Mesenchymal stem cell (in vitro differentiated cells and primary cell): ENCODE measurements at regions not wholly inside any gene's neighbourhood (a gene's known extent, or its start where the extent isn't known, plus 50 kb on each side); places are given as distances from the start of the nearest gene placed in this dataset.

Experiments
- DNase-seq: peaks from one replicate; pipeline ENCODE4 v3.0.0-alpha.2; 2013
- H2AFZ ChIP-seq: one replicate; pipeline ENCODE4 v1.6.1; 2013; ENCODE audit warnings: low read depth, mild to moderate bottlenecking, control low read depth, inconsistent platforms, low read length, moderate library complexity
- H2AK5ac ChIP-seq: 2 replicates; pipeline ENCODE4 v1.6.1; 2013; ENCODE audit warnings: low read length, moderate library complexity, mild to moderate bottlenecking, inconsistent platforms; ENCODE audit not compliant: severe bottlenecking
- H2BK120ac ChIP-seq: one replicate; pipeline ENCODE4 v1.6.1; 2013; ENCODE audit warnings: low read depth, mild to moderate bottlenecking, inconsistent platforms, low read length, moderate library complexity
- H2BK12ac ChIP-seq, 2 experiments: one replicate each; pipeline ENCODE4 v1.6.1; 2013; ENCODE audit warnings: inconsistent platforms in 2 of 2, low read length in 2 of 2, mild to moderate bottlenecking in 2 of 2, moderate library complexity in 2 of 2, control low read depth in 1 of 2
- H2BK15ac ChIP-seq: one replicate; pipeline ENCODE4 v1.6.1; 2013; ENCODE audit warnings: mild to moderate bottlenecking, low read depth, inconsistent platforms; ENCODE audit not compliant: poor library complexity, severe bottlenecking
- H2BK5ac ChIP-seq: 2 replicates; pipeline ENCODE4 v1.6.1; 2013; ENCODE audit warnings: low read depth, mild to moderate bottlenecking, low read length, control low read depth, inconsistent platforms; ENCODE audit not compliant: poor library complexity, severe bottlenecking
- H3K14ac ChIP-seq, 2 experiments: one replicate each; pipeline ENCODE4 v1.6.1; 2013; ENCODE audit warnings: inconsistent platforms in 2 of 2, low read length in 2 of 2, control low read depth in 1 of 2, mild to moderate bottlenecking in 1 of 2, moderate library complexity in 1 of 2
- H3K18ac ChIP-seq, 2 experiments: one replicate each; pipeline ENCODE4 v1.6.1; 2013; ENCODE audit warnings: inconsistent platforms in 2 of 2, low read length in 2 of 2, control low read depth in 1 of 2, low read depth in 1 of 2, mild to moderate bottlenecking in 1 of 2
- H3K23ac ChIP-seq, 2 experiments: one replicate each; pipeline ENCODE4 v1.6.1; 2013; ENCODE audit warnings: inconsistent platforms in 2 of 2, low read length in 2 of 2, mild to moderate bottlenecking in 2 of 2, moderate library complexity in 2 of 2, control low read depth in 1 of 2
- H3K27ac ChIP-seq: 2 replicates; pipeline ENCODE4 v1.5.1; 2013; ENCODE audit warnings: mild to moderate bottlenecking, moderate library complexity, low read length, control low read depth, inconsistent platforms; ENCODE audit not compliant: poor library complexity, severe bottlenecking
- H3K27me3 ChIP-seq, 2 experiments: 2 replicates each; pipeline versions ENCODE4 v1.6.1 to v1.7.0; 2013; ENCODE audit warnings: low read length in 2 of 2, mild to moderate bottlenecking in 2 of 2, moderate library complexity in 2 of 2, control low read depth in 1 of 2, inconsistent platforms in 1 of 2; ENCODE audit not compliant: control insufficient read depth in 1 of 2, insufficient read depth in 1 of 2
- H3K36me3 ChIP-seq, 2 experiments: 2 replicates each; pipeline versions ENCODE4 v1.6.1 to v1.7.0; 2013; ENCODE audit warnings: low read length in 2 of 2, control low read depth in 1 of 2, inconsistent platforms in 1 of 2, low read depth in 1 of 2, mild to moderate bottlenecking in 1 of 2; ENCODE audit not compliant: insufficient read depth in 2 of 2, control insufficient read depth in 1 of 2
- H3K4ac ChIP-seq, 2 experiments: one replicate each; pipeline ENCODE4 v1.6.1; 2013; ENCODE audit warnings: inconsistent platforms in 2 of 2, low read length in 2 of 2, mild to moderate bottlenecking in 2 of 2, moderate library complexity in 2 of 2, control low read depth in 1 of 2, low read depth in 1 of 2
- H3K4me1 ChIP-seq: 2 replicates; pipeline ENCODE4 v1.6.1; 2013; ENCODE audit warnings: low read depth, low read length, control low read depth; ENCODE audit not compliant: control insufficient read depth, insufficient read depth
- H3K4me2 ChIP-seq: 2 replicates; pipeline ENCODE4 v1.6.1; 2013; ENCODE audit warnings: low read length, mild to moderate bottlenecking, inconsistent platforms; ENCODE audit not compliant: poor library complexity, severe bottlenecking
- H3K4me3 ChIP-seq, 2 experiments: 2 replicates each; pipeline versions ENCODE4 v1.5.1 to v1.7.0; 2013; ENCODE audit warnings: low read length in 2 of 2, mild to moderate bottlenecking in 2 of 2, control low read depth in 1 of 2, low read depth in 1 of 2; ENCODE audit not compliant: insufficient read depth in 1 of 2
- H3K79me1 ChIP-seq: replicated peaks from 2 replicates; pipeline ENCODE4 v1.6.1; 2013; ENCODE audit warnings: mild to moderate bottlenecking, control low read depth, low read length, inconsistent platforms; ENCODE audit not compliant: poor library complexity, severe bottlenecking
- H3K9ac ChIP-seq: 2 replicates; pipeline ENCODE4 v1.7.0; 2013; ENCODE audit warnings: mild to moderate bottlenecking, low read length, moderate library complexity
- H3K9me3 ChIP-seq: 2 replicates; pipeline ENCODE4 v1.7.0; 2013; ENCODE audit warnings: mild to moderate bottlenecking, low read length; ENCODE audit not compliant: control insufficient read depth
- H4K8ac ChIP-seq: one replicate; pipeline ENCODE4 v1.6.1; 2013; ENCODE audit warnings: inconsistent platforms, mild to moderate bottlenecking, low read length, moderate library complexity
- H4K91ac ChIP-seq: one replicate; pipeline ENCODE4 v1.6.1; 2013; ENCODE audit warnings: mild to moderate bottlenecking, low read length, inconsistent platforms
- WGBS: methylation state at CpG from one replicate; pipeline ENCODE4 v1.1.7; 2013; ENCODE audit warnings: mixed read lengths; 5-methylcytosine and 5-hydroxymethylcytosine counted together

- H3K9me3 ChIP-seq = peaks cover 19% of the 10 kb centered on the region
- no peak overlapping the region for H3K23ac ChIP-seq
- no peak overlapping the region for H4K8ac ChIP-seq
- no peak overlapping the region for H2BK12ac ChIP-seq
- no peak overlapping the region for H3K4me2 ChIP-seq
- no peaks in the 10 kb centered on the region for H3K4me1 ChIP-seq
- H3K27me3 ChIP-seq = no peaks in the 10 kb centered on the region
- no peak overlapping the region for H3K9ac ChIP-seq
- H2AK5ac ChIP-seq = no peak overlapping the region
- H3K36me3 ChIP-seq = no peaks in the 10 kb centered on the region
- H2BK120ac ChIP-seq = no peak overlapping the region
- H4K91ac ChIP-seq = no peak overlapping the region
- no CpG with 5 or more reads among the region's 1 CpG for WGBS
- no peak for DNase-seq
- H3K27ac ChIP-seq = no peak overlapping the region
- H3K79me1 ChIP-seq = no peaks in the 10 kb centered on the region
- H2BK5ac ChIP-seq = no peak overlapping the region
- no peak overlapping the region for H2BK15ac ChIP-seq
- no peak overlapping the region for H3K4ac ChIP-seq
- no peak overlapping the region for H3K14ac ChIP-seq
- no peak overlapping the region for H2AFZ ChIP-seq
- H3K4me3 ChIP-seq = no peak overlapping the region
- no peak overlapping the region for H3K18ac ChIP-seq
Measured at GRCh38 chr4:171049380-171049779, 763.8 kb upstream of the GALNTL6 start.

GRCh38 chr4:171042989-171043524, 770.1 kb upstream of the GALNTL6 start:
- Histone ChIP-seq H3K4me1 (no peaks in the 10 kb centered on the region), H3K4me3 (no peak overlapping the region), H3K18ac (no peak overlapping the region), H2AFZ (no peak overlapping the region), H3K4me2 (no peak overlapping the region), H3K14ac (no peak overlapping the region), H4K91ac (no peak overlapping the region), H3K36me3 (no peaks in the 10 kb centered on the region), H3K79me1 (no peaks in the 10 kb centered on the region), H4K8ac (no peak overlapping the region), H2BK15ac (no peak overlapping the region), H3K23ac (no peak overlapping the region), H3K9ac (no peak overlapping the region), H3K27me3 (no peaks in the 10 kb centered on the region), H3K4ac (no peak overlapping the region), H2BK12ac (no peak overlapping the region), H2AK5ac (no peak overlapping the region), H2BK5ac (no peak overlapping the region), H3K9me3 (peaks cover 33% of the 10 kb centered on the region), H2BK120ac (no peak overlapping the region), H3K27ac (no peak overlapping the region)
- 94% methylated on average over 37 of the region's 46 CpGs for WGBS
- DNase-seq = no peak

GRCh38 chr4:171035909-171036308, 777.3 kb upstream of the GALNTL6 start:
- WGBS = no CpG with 5 or more reads among the region's 3 CpGs
- Histone ChIP-seq H2BK120ac (no peak overlapping the region), H3K4me1 (no peaks in the 10 kb centered on the region), H3K14ac (no peak overlapping the region), H3K9me3 (peaks cover 6% of the 10 kb centered on the region), H3K36me3 (no peaks in the 10 kb centered on the region), H4K91ac (no peak overlapping the region), H2AK5ac (no peak overlapping the region), H3K4me2 (no peak overlapping the region), H3K9ac (no peak overlapping the region), H2AFZ (no peak overlapping the region), H2BK15ac (no peak overlapping the region), H3K4me3 (no peak overlapping the region), H3K27me3 (no peaks in the 10 kb centered on the region), H2BK12ac (no peak overlapping the region), H4K8ac (no peak overlapping the region), H3K79me1 (no peaks in the 10 kb centered on the region), H3K27ac (no peak overlapping the region), H2BK5ac (no peak overlapping the region), H3K23ac (no peak overlapping the region), H3K4ac (no peak overlapping the region), H3K18ac (no peak overlapping the region)
- no peak for DNase-seq

GRCh38 chr4:171031338-171031737, 781.9 kb upstream of the GALNTL6 start:
- H4K91ac ChIP-seq = no peak overlapping the region
- no peaks in the 10 kb centered on the region for H3K79me1 ChIP-seq
- H3K4me3 ChIP-seq = no peak overlapping the region
- no peak overlapping the region for H2BK120ac ChIP-seq
- no peak overlapping the region for H3K9ac ChIP-seq
- 75% methylated on average over 1 of the region's 1 CpG for WGBS
- H3K4me2 ChIP-seq = no peak overlapping the region
- H3K27me3 ChIP-seq = no peaks in the 10 kb centered on the region
- no peak for DNase-seq
- no peak overlapping the region for H3K23ac ChIP-seq
- H3K36me3 ChIP-seq = no peaks in the 10 kb centered on the region
- H4K8ac ChIP-seq = no peak overlapping the region
- H2BK5ac ChIP-seq = no peak overlapping the region
- H2AFZ ChIP-seq = no peak overlapping the region
- no peak overlapping the region for H3K14ac ChIP-seq
- no peak overlapping the region for H2BK12ac ChIP-seq
- no peak overlapping the region for H3K4ac ChIP-seq
- no peak overlapping the region for H2AK5ac ChIP-seq
- H3K9me3 ChIP-seq = peaks cover 6% of the 10 kb centered on the region
- no peak overlapping the region for H3K27ac ChIP-seq
- no peak overlapping the region for H3K18ac ChIP-seq
- H2BK15ac ChIP-seq = no peak overlapping the region
- no peaks in the 10 kb centered on the region for H3K4me1 ChIP-seq
